22Rv1 (cell line): ENCODE measurements at regions not wholly inside any gene's neighbourhood (a gene's known extent, or its start where the extent isn't known, plus 50 kb on each side); places are given as distances from the start of the nearest gene placed in this dataset.
"Not testable (repeated sequence)": the region's sequence is repeated elsewhere in the genome, so short reads cannot be mapped to it uniquely, and the experiment has no call there.

Source experiments
- H3K27ac ChIP-seq: fragments of 450-650 bp; 2 replicates; pipeline ENCODE4 v1.5.1; 2017
- CTCF ChIP-seq: fragments of 450-650 bp; IDR thresholded peaks from 2 replicates; pipeline ENCODE4 v1.5.1; 2017; ENCODE audit warnings: mild to moderate bottlenecking
- ZFX ChIP-seq: fragments of 450-650 bp; IDR thresholded peaks from 2 replicates; pipeline ENCODE4 v1.6.1; 2017; ENCODE audit warnings: antibody characterized with exemption, borderline replicate concordance

- no peak overlapping the region for H3K27ac ChIP-seq
- TF ChIP-seq CTCF: no peak
- no peak for TF ChIP-seq ZFX
These were observed 64.6 kb upstream of the GMDS start for GRCh38 chr6:2310042-2310441.

- H3K27ac ChIP-seq: no peak overlapping the region
- TF ChIP-seq CTCF (no peak), ZFX (no peak)
These were observed 63.7 kb upstream of the GMDS start for GRCh38 chr6:2309122-2309521.

GRCh38 chr6:2307799-2308198 lies 62.4 kb upstream of the GMDS start:
- TF ChIP-seq CTCF: no peak
- TF ChIP-seq ZFX: no peak

GRCh38 chr6:2305951-2306350 lies 60.5 kb upstream of the GMDS start:
- TF ChIP-seq ZFX (no peak), CTCF (no peak)
- H3K27ac ChIP-seq: no peak overlapping the region

More at GRCh38 chr6:2307799-2308198, 62.4 kb upstream of the GMDS start:
- H3K27ac ChIP-seq: no peak overlapping the region

DNA sequence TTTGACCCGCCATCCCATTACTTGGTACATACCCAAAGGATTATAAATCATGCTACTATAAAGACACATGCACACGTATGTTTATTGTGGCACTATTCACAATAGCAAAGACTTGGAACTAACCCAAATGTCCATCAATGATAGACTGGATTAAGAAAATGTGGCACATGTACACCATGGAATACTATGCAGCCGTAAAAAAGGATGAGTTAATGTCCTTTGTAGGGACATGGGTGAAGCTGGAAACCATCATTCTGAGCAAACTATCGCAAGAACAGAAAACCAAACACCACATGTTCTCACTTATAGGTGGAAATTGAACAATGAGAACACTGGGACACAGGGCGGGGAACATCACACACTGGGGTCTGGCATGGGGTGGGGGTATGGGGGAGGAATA lies 57.1 kb upstream of the GMDS start:
- H3K27ac ChIP-seq: not testable (repeated sequence)

DNA sequence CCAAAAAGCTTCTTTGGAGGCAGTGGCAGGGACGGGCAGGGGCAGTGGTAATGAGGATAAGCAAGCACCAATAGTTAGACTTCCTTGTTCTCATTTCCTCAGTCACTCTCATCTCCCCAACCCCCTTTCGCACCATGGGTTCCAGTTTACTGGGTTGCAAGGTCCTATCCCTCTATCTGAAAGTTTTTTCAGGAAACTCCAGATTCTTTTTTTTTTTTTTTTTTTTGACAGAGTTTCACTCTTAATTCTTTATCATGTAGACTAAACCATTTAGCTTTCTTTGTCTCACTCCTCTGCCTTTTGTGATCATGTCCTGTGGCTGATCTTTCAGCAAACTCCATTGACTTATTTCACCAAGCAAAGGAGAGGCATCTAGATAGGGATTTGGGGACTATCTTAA lies 51.4 kb upstream of the GMDS start:
- no peak for TF ChIP-seq ZFX
- no peak overlapping the region for H3K27ac ChIP-seq
